DOHH2 (cell line): ENCODE measurements at regions not wholly inside any gene's neighbourhood (a gene's known extent, or its start where the extent isn't known, plus 50 kb on each side); places are given as distances from the start of the nearest gene placed in this dataset.

ENCODE experiments used
- H3F3A ChIP-seq: fragments of 200-600 bp; sonication (generic), shearing (Covaris generic); 2 replicates; pipeline ENCODE4 v1.6.0; 2016; ENCODE audit warnings: antibody characterized with exemption, mild to moderate bottlenecking; ENCODE audit not compliant: control insufficient read depth, insufficient read depth
- H3K27ac ChIP-seq: fragments of 200-600 bp; sonication (generic); 2 replicates; pipeline ENCODE4 v1.5.1; 2014; ENCODE audit warnings: low read depth, mild to moderate bottlenecking, low read length, moderate library complexity
- H3K27me3 ChIP-seq: fragments of 200-600 bp; sonication (generic); 2 replicates; pipeline ENCODE4 v1.6.1; 2014; ENCODE audit warnings: mild to moderate bottlenecking, low read length, mixed read lengths; ENCODE audit not compliant: control insufficient read depth
- H3K36me3 ChIP-seq: fragments of 200-600 bp; sonication (generic); 2 replicates; pipeline ENCODE4 v1.6.1; 2014; ENCODE audit warnings: mild to moderate bottlenecking, low read length, moderate library complexity, mixed read lengths; ENCODE audit not compliant: control insufficient read depth
- H3K4me1 ChIP-seq: fragments of 200-600 bp; sonication (generic); 2 replicates; pipeline ENCODE4 v1.6.1; 2014; ENCODE audit warnings: mild to moderate bottlenecking, low read length, mixed read lengths; ENCODE audit not compliant: control insufficient read depth
- H3K4me2 ChIP-seq: fragments of 200-600 bp; sonication (generic); 2 replicates; pipeline ENCODE4 v1.6.0; 2014; ENCODE audit warnings: mild to moderate bottlenecking, low read length, moderate library complexity
- H3K4me3 ChIP-seq: fragments of 200-600 bp; sonication (generic); 2 replicates; pipeline ENCODE4 v1.5.1; 2014; ENCODE audit warnings: mild to moderate bottlenecking, low read length, mixed read lengths
- H3K79me2 ChIP-seq: fragments of 200-600 bp; sonication (generic); 2 replicates; pipeline ENCODE4 v1.6.1; 2014; ENCODE audit warnings: mild to moderate bottlenecking, low read length, mixed read lengths; ENCODE audit not compliant: control insufficient read depth
- H3K9me2 ChIP-seq: fragments of 200-600 bp; sonication (generic); replicated peaks from 2 replicates; pipeline ENCODE4 v1.6.1; 2014; ENCODE audit warnings: mild to moderate bottlenecking, low read length, mixed read lengths; ENCODE audit not compliant: control insufficient read depth
- H3K9me3 ChIP-seq: fragments of 200-600 bp; sonication (generic); 2 replicates; pipeline ENCODE4 v1.6.1; 2014; ENCODE audit warnings: antibody characterized with exemption, low read length, mixed read lengths; ENCODE audit not compliant: control insufficient read depth, insufficient read depth
- H4K20me1 ChIP-seq: fragments of 200-600 bp; sonication (generic); 2 replicates; pipeline ENCODE4 v1.6.0; 2014; ENCODE audit warnings: low read depth, mild to moderate bottlenecking, antibody characterized with exemption, low read length, moderate library complexity; ENCODE audit not compliant: control insufficient read depth, insufficient read depth
- CTCF ChIP-seq: fragments of 200-600 bp; sonication (generic); IDR thresholded peaks from one replicate; pipeline ENCODE4 v1.5.1; 2014; ENCODE audit warnings: antibody characterized with exemption, mild to moderate bottlenecking, low read depth, low read length; ENCODE audit not compliant: poor library complexity, severe bottlenecking
- EZH2phosphoT487 ChIP-seq: fragments of 200-600 bp; sonication (generic); IDR thresholded peaks from 2 replicates; pipeline ENCODE4 v1.6.1; 2017; ENCODE audit warnings: borderline replicate concordance, mild to moderate bottlenecking, antibody characterized with exemption, low read length, moderate library complexity, mixed read lengths

GRCh38 chr5:10059980-10060379 is 189.7 kb downstream of the ATPSCKMT start:
- Histone ChIP-seq H3K9me3 (no peaks in the 10 kb centered on the region), H3K4me1 (no peaks in the 10 kb centered on the region), H3K27ac (no peak overlapping the region), H4K20me1 (no peaks in the 10 kb centered on the region), H3F3A (no peaks in the 10 kb centered on the region), H3K4me2 (no peak overlapping the region), H3K27me3 (no peaks in the 10 kb centered on the region), H3K36me3 (no peaks in the 10 kb centered on the region), H3K9me2 (no peaks in the 10 kb centered on the region), H3K79me2 (no peaks in the 10 kb centered on the region), H3K4me3 (no peak overlapping the region)
- TF ChIP-seq EZH2phosphoT487: no peak
- TF ChIP-seq CTCF: no peak

GRCh38 chr5:10059556-10059955 is 190.1 kb downstream of the ATPSCKMT start:
- Histone ChIP-seq H3K4me3 (no peak overlapping the region), H3K4me2 (no peak overlapping the region), H3K27ac (no peak overlapping the region), H3K79me2 (no peaks in the 10 kb centered on the region), H3K9me3 (no peaks in the 10 kb centered on the region), H3K9me2 (no peaks in the 10 kb centered on the region), H4K20me1 (no peaks in the 10 kb centered on the region), H3F3A (no peaks in the 10 kb centered on the region), H3K27me3 (no peaks in the 10 kb centered on the region), H3K36me3 (no peaks in the 10 kb centered on the region), H3K4me1 (no peaks in the 10 kb centered on the region)
- TF ChIP-seq EZH2phosphoT487: no peak
- no peak for TF ChIP-seq CTCF

- H3K36me3 ChIP-seq: no peaks in the 10 kb centered on the region
- TF ChIP-seq CTCF (no peak), EZH2phosphoT487 (no peak)
- H3K79me2 ChIP-seq: no peaks in the 10 kb centered on the region
- H3K27ac ChIP-seq: no peak overlapping the region
- H3K4me1 ChIP-seq: no peaks in the 10 kb centered on the region
- no peaks in the 10 kb centered on the region for H3K27me3 ChIP-seq
- H3F3A ChIP-seq: no peaks in the 10 kb centered on the region
- H3K9me2 ChIP-seq: no peaks in the 10 kb centered on the region
- peaks cover 2% of the 10 kb centered on the region; the same call in 1 of the 2 replicates for H3K9me3 ChIP-seq
- no peak overlapping the region for H3K4me2 ChIP-seq
- H4K20me1 ChIP-seq: no peaks in the 10 kb centered on the region
- H3K4me3 ChIP-seq: no peak overlapping the region
Measured at GRCh38 chr5:10057356-10057755, 192.3 kb downstream of the ATPSCKMT start.

DNA sequence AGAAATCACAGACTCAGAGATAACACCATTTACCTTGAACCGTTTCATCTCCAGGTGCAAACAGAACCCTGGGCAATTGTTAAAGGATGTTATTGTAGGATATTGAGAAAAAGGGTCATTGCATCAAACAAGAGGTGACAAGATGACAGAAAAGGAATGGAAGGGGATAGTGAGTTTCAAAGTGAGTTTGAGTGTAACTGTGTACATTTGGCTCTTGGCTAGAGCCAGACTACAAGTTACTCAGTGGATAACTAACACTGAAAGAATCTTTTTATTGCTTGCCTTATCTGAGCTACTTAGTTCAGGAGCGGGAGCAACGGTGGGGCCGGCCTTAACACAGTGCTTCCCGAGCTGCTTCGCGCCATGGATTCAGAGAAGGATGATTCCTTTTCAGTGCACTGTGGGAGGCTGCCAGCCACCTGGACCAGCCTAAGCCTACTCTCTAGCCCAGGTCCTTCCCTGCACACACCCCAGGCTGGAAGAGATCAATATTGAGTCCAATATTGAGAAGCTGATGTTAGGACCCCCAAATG is 193.4 kb downstream of the ATPSCKMT start:
- H3K27ac ChIP-seq: no peak overlapping the region
- TF ChIP-seq EZH2phosphoT487 (no peak), CTCF (no peak)
- H3K4me2 ChIP-seq: no peak overlapping the region
- H3K79me2 ChIP-seq: no peaks in the 10 kb centered on the region
- H3K27me3 ChIP-seq: no peaks in the 10 kb centered on the region
- no peaks in the 10 kb centered on the region for H3F3A ChIP-seq
- H3K9me3 ChIP-seq: peaks cover 10% of the 10 kb centered on the region; the same call in 1 of the 2 replicates
- H4K20me1 ChIP-seq: no peaks in the 10 kb centered on the region
- H3K4me1 ChIP-seq: no peaks in the 10 kb centered on the region
- no peak overlapping the region for H3K4me3 ChIP-seq
- no peaks in the 10 kb centered on the region for H3K9me2 ChIP-seq
- H3K36me3 ChIP-seq: no peaks in the 10 kb centered on the region
